WTC11 (cell line): ENCODE measurements at regions not wholly inside any gene's neighbourhood (a gene's known extent, or its start where the extent isn't known, plus 50 kb on each side); places are given as distances from the start of the nearest gene placed in this dataset.

ENCODE experiments used
- ATAC-seq: fragments of 200-7000 bp; cut with Tn5 transposase; 2 replicates; pipeline ENCODE4 v1.10.0; 2021; ENCODE audit warnings: mild to moderate bottlenecking, moderate library complexity
- CTCF ChIA-PET: fragments of 300-600 bp; sonication (Branson Sonifier 250); formaldehyde crosslinking; loops from one replicate; lab custom pipeline; 2021; ENCODE audit warnings: antibody characterized with exemption; lab: Charles Lee
- POLR2A ChIA-PET: fragments of 350-600 bp; sonication (Branson Sonifier 250); formaldehyde crosslinking; loops from one replicate; lab custom pipeline; 2021; ENCODE audit warnings: antibody characterized with exemption; lab: Charles Lee
- DNase-seq: peaks from one replicate; pipeline ENCODE4 v3.0.0; 2021; ENCODE audit warnings: low spot score
- H3K27ac Mint-ChIP-seq: 2 replicates; pipeline ENCODE4 v1.8.0; 2021; ENCODE audit warnings: mixed read lengths
- H3K27me3 Mint-ChIP-seq: 2 replicates; pipeline ENCODE4 v1.8.0; 2021; ENCODE audit warnings: low read depth, mild to moderate bottlenecking, moderate library complexity, mixed read lengths
- H3K36me3 Mint-ChIP-seq: 2 replicates; pipeline ENCODE4 v1.8.0; 2021; ENCODE audit warnings: mixed read lengths
- H3K4me1 Mint-ChIP-seq: 2 replicates; pipeline ENCODE4 v1.8.0; 2022; ENCODE audit warnings: mixed read lengths
- H3K4me3 Mint-ChIP-seq: 2 replicates; pipeline ENCODE4 v1.8.0; 2021; ENCODE audit warnings: mild to moderate bottlenecking, moderate library complexity, mixed read lengths
- H3K9me3 Mint-ChIP-seq: 2 replicates; pipeline ENCODE4 v1.8.0; 2021; ENCODE audit warnings: mixed read lengths
- ATF1 ChIP-seq: sonication (generic); formaldehyde crosslinking; IDR thresholded peaks from 2 replicates; pipeline ENCODE4 v1.8.1; 2023; ENCODE audit warnings: mild to moderate bottlenecking, moderate library complexity, missing genetic modification reagents
- ELF4 ChIP-seq: sonication (generic); formaldehyde crosslinking; IDR thresholded peaks from 2 replicates; pipeline ENCODE4 v1.8.1; 2022; ENCODE audit warnings: low read depth, mild to moderate bottlenecking, moderate library complexity, missing genetic modification reagents
- FOXP4 ChIP-seq: sonication (generic); formaldehyde crosslinking; IDR thresholded peaks from 2 replicates; pipeline ENCODE4 v1.8.0; 2022; ENCODE audit warnings: mild to moderate bottlenecking, missing genetic modification reagents
- GRHL2 ChIP-seq: fragments of 250-450 bp; sonication (Bioruptor Pico); IDR thresholded peaks from 2 replicates; pipeline ENCODE4 v1.8.0; 2022; ENCODE audit warnings: mild to moderate bottlenecking, moderate library complexity; ENCODE audit not compliant: insufficient replicate concordance, severe bottlenecking
- GTF2I ChIP-seq: fragments of 250-450 bp; sonication (Bioruptor Pico); conservative IDR thresholded peaks from 2 replicates; pipeline ENCODE4 v1.4.0; 2021; ENCODE audit warnings: mild to moderate bottlenecking
- IRF2 ChIP-seq: sonication (generic); formaldehyde crosslinking; IDR thresholded peaks from 2 replicates; pipeline ENCODE4 v1.8.0; 2022; ENCODE audit warnings: low read depth, missing genetic modification reagents, borderline replicate concordance
- MXD4 ChIP-seq: fragments of 250-450 bp; sonication (Bioruptor Pico); IDR thresholded peaks from 2 replicates; pipeline ENCODE4 v1.8.0; 2021; ENCODE audit warnings: mild to moderate bottlenecking, moderate library complexity, borderline replicate concordance
- NFYB ChIP-seq: sonication (generic); formaldehyde crosslinking; conservative IDR thresholded peaks from 2 replicates; pipeline ENCODE4 v1.8.0; 2022; ENCODE audit warnings: low read depth, missing genetic modification reagents
- OVOL2 ChIP-seq: fragments of 250-450 bp; sonication (Bioruptor Pico); IDR thresholded peaks from 2 replicates; pipeline ENCODE4 v1.9.0; 2021; ENCODE audit warnings: mild to moderate bottlenecking, borderline replicate concordance
- PRDM15 ChIP-seq: sonication (generic); formaldehyde crosslinking; IDR thresholded peaks from 2 replicates; pipeline ENCODE4 v1.8.0; 2022; ENCODE audit warnings: missing genetic modification reagents
- RELA ChIP-seq: sonication (generic); formaldehyde crosslinking; IDR thresholded peaks from 2 replicates; pipeline ENCODE4 v1.8.1; 2022; ENCODE audit warnings: missing genetic modification reagents, mild to moderate bottlenecking, borderline replicate concordance
- SMAD3 ChIP-seq: sonication (generic); formaldehyde crosslinking; IDR thresholded peaks from 2 replicates; pipeline ENCODE4 v1.8.0; 2022; ENCODE audit warnings: missing genetic modification reagents, mild to moderate bottlenecking, borderline replicate concordance
- TEAD1 ChIP-seq: sonication (generic); formaldehyde crosslinking; IDR thresholded peaks from 2 replicates; pipeline ENCODE4 v1.8.0; 2022; ENCODE audit warnings: mild to moderate bottlenecking, missing genetic modification reagents
- USF2 ChIP-seq: sonication (generic); formaldehyde crosslinking; IDR thresholded peaks from 2 replicates; pipeline ENCODE4 v1.8.1; 2023; ENCODE audit warnings: mild to moderate bottlenecking, missing genetic modification reagents, moderate library complexity
- ZBTB43 ChIP-seq: sonication (generic); formaldehyde crosslinking; IDR thresholded peaks from 2 replicates; pipeline ENCODE4 v1.8.1; 2023; ENCODE audit warnings: mild to moderate bottlenecking, missing genetic modification reagents
- ZNF138 ChIP-seq: sonication (generic); formaldehyde crosslinking; conservative IDR thresholded peaks from 2 replicates; pipeline ENCODE4 v1.8.1; 2022; ENCODE audit warnings: mild to moderate bottlenecking, moderate library complexity, missing genetic modification reagents
- ZNF263 ChIP-seq: sonication (generic); formaldehyde crosslinking; IDR thresholded peaks from 2 replicates; pipeline ENCODE4 v1.8.1; 2022; ENCODE audit warnings: low read depth, mild to moderate bottlenecking, moderate library complexity, missing genetic modification reagents
- ZNF281 ChIP-seq: sonication (generic); formaldehyde crosslinking; IDR thresholded peaks from 2 replicates; pipeline ENCODE4 v1.8.0; 2023; ENCODE audit warnings: mild to moderate bottlenecking, missing genetic modification reagents
- ZNF416 ChIP-seq: fragments of 250-450 bp; sonication (Bioruptor Pico); IDR thresholded peaks from 2 replicates; pipeline ENCODE4 v1.9.0; 2021; ENCODE audit warnings: mild to moderate bottlenecking, inconsistent platforms

- no peak for DNase-seq
- TF ChIP-seq ATF1 (CRISPR knock-in tag): no peak
- no peak for TF ChIP-seq ZNF281 (CRISPR knock-in tag)
- no peak for TF ChIP-seq ELF4 (CRISPR knock-in tag)
- no peak for TF ChIP-seq RELA (CRISPR knock-in tag)
- no peak for TF ChIP-seq ZBTB43 (CRISPR knock-in tag)
- TF ChIP-seq FOXP4: no peak
- no peak for TF ChIP-seq IRF2
- no peak for TF ChIP-seq ZNF263 (CRISPR knock-in tag)
- TF ChIP-seq ZNF138 (CRISPR knock-in tag): no peak
- ChIA-PET POLR2A (no interaction called here), CTCF (no interaction called here)
- H3K27ac Mint-ChIP-seq: no peak overlapping the region
- no peaks in the 10 kb centered on the region; the same call in 1 of the 2 replicates for H3K27me3 Mint-ChIP-seq
- H3K9me3 Mint-ChIP-seq: peaks cover 9% of the 10 kb centered on the region
- H3K4me3 Mint-ChIP-seq: no peak overlapping the region
- ATAC-seq: no peak
- no peaks in the 10 kb centered on the region for H3K4me1 Mint-ChIP-seq
- peaks cover 8% of the 10 kb centered on the region for H3K36me3 Mint-ChIP-seq
These were observed 203.4 kb upstream of the VRK2 start for GRCh38 chr2:57843158-57843557.

GRCh38 chr2:57848723-57849122 is 197.9 kb upstream of the VRK2 start:
- no peak overlapping the region for H3K4me3 Mint-ChIP-seq
- TF ChIP-seq PRDM15: no peak
- no peak for TF ChIP-seq MXD4 (CRISPR knock-in tag)
- no peak for TF ChIP-seq NFYB (CRISPR knock-in tag)
- TF ChIP-seq OVOL2 (CRISPR knock-in tag): no peak
- TF ChIP-seq, all 79 proteins: peak for 0
- ATAC-seq: no peak
- Mint-ChIP-seq H3K9me3 (peaks cover 9% of the 10 kb centered on the region), H3K36me3 (peaks cover 8% of the 10 kb centered on the region), H3K4me1 (no peaks in the 10 kb centered on the region), H3K27me3 (no peaks in the 10 kb centered on the region), H3K27ac (no peak overlapping the region)
- no peak for DNase-seq
- CTCF ChIA-PET: interaction anchor here (0.9 kb wide), 1 partner anchor 57 kb away, joined by 3 read pairs; no protein-coding TSS in a partner anchor
- POLR2A ChIA-PET: no interaction called here

- Mint-ChIP-seq H3K27me3 (no peaks in the 10 kb centered on the region), H3K27ac (no peak overlapping the region), H3K4me3 (no peak overlapping the region), H3K4me1 (no peaks in the 10 kb centered on the region), H3K9me3 (peaks cover 9% of the 10 kb centered on the region), H3K36me3 (peaks cover 8% of the 10 kb centered on the region)
- ATAC-seq: no peak
- CTCF ChIA-PET: no interaction called here
- DNase-seq: no peak
- POLR2A ChIA-PET: no interaction called here
- TF ChIP-seq ZNF416 (no peak), USF2 (CRISPR knock-in tag) (no peak), SMAD3 (CRISPR knock-in tag) (no peak), GRHL2 (CRISPR knock-in tag) (no peak), TEAD1 (CRISPR knock-in tag) (no peak), GTF2I (no peak), MXD4 (CRISPR knock-in tag) (no peak)
These were observed 196.8 kb upstream of the VRK2 start for GRCh38 chr2:57849843-57850242.
